Activated CD4-positive, alpha-beta T cell treated with anti-CD3 and anti-CD28 coated beads for 24 hours (primary cell): ENCODE measurements at regions not wholly inside any gene's neighbourhood (a gene's known extent, or its start where the extent isn't known, plus 50 kb on each side); places are given as distances from the start of the nearest gene placed in this dataset.

Experiments
- DNase-seq, 2 donors: peaks; one replicate each; pipeline ENCODE4 v3.0.0-alpha.2; 2020; ENCODE audit warnings: low read depth in 2 of 2

- DNase-seq = no peak
Measured at GRCh38 chr2:59986511-59986910, 566.9 kb downstream of the BCL11A start.

DNA sequence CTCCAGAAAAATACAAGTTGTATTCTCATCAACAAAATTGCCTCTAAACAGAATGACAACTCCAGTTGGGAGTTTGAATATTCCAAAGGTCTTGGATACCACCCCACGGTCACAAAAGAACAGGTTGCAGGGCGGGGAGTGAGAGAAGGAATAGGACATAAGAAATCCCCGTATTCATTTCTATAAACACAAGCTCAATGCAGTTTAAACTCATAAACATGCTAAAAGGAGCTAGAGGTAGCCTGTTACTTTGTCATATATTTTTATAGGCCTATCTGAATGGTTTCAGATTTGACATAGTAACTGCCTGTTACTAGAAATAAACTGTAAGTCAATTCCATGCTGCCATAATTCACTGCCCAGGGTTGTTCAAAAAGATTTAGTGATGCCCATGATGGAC is 567.5 kb downstream of the BCL11A start:
- no peak for DNase-seq

- no peak for DNase-seq
Measured at GRCh38 chr2:59974051-59974766, 579.2 kb downstream of the BCL11A start.

DNA sequence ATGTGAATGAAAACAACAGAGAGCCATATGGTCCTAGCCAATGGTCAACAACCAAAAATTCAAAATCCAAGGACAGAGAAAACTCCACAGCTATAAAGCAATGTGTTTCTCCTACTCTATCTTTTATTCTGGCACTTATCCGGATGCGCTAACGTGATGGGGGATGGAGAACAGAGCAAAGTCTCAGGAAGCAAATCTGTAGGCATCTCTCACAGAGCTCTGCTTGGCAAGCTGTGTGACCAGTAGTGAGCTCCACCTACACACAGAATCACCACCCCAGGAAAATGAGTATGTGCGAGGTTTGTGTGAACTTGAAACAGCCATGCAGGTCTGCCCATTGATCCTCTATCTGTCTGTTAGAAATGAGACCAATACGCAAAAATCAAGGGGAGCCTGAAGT is 584.3 kb downstream of the BCL11A start:
- DNase-seq = no peak

- DNase-seq = no peak
Measured at GRCh38 chr2:59968441-59968840, 585.0 kb downstream of the BCL11A start.

- no peak for DNase-seq
Measured at GRCh38 chr2:59967691-59968090, 585.8 kb downstream of the BCL11A start.

DNA sequence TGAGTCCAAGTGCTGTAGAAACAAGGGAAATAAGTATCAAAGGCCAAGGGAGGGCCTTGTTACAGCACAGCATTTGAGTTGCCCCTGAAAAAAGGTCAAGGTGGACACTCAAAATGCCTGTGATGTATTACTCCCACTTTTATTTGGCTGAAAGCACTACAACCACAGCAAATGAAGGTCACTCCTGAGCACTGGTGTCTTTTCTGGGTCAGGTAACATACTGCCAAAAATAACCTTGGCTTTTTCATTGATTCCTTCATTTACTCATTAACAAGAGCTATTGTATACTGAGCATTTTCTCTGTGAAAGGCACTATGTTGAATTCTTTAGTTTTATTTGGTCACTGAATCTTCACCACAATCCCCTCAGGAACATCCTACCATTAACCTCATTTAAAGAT is 590.3 kb downstream of the BCL11A start:
- DNase-seq = no peak

- DNase-seq = no peak
Measured at GRCh38 chr2:59961746-59962145, 591.7 kb downstream of the BCL11A start.

- DNase-seq = no peak
Measured at GRCh38 chr2:59959944-59960343, 593.5 kb downstream of the BCL11A start.

- DNase-seq = no peak
Measured at GRCh38 chr2:59957504-59957903, 596.0 kb downstream of the BCL11A start.

- no peak for DNase-seq
Measured at GRCh38 chr2:59956981-59957380, 596.5 kb downstream of the BCL11A start.

GRCh38 chr2:59947917-59948541 is 605.4 kb downstream of the BCL11A start:
- no peak for DNase-seq

DNA sequence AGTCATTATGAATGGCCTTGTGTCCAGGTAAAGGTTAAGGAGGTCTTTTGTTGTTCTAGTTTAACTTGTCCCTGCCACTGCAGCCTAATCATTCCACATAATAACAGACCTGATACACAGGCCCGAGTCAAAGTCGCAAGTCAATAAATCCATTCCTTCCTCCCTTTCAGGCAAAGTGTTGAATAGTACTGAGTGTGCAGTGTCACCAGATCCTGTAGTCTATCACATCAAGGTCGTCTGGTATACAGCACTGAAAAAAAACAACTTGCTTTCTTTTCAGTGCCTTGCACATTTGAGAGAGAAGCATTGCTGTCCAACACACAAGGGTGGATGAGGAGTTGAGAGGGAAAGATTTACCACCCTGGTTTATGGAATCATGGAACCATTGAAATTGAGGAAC is 606.2 kb downstream of the BCL11A start:
- no peak for DNase-seq

DNA sequence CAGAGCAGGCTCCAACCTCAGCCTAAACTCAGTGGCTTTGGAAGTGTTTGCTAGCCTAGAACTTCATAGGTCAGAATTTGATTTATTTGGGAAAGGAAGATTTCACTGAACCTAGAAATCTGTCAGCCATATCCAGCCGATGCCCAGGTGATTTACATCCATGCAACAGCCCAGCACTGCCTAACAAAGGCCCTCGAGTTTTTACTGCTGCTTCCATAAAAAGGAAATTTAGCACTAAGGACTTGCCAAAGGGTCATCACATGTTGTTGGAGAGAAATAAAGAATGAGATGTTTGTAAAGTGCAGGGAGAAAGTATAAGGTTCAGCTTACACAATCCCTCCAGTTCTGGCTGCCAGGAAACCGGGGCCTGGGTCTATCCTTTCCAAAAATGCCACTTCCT is 614.2 kb downstream of the BCL11A start:
- DNase-seq = no peak

GRCh38 chr2:59938181-59938580 is 615.3 kb downstream of the BCL11A start:
- DNase-seq = no peak

GRCh38 chr2:59936048-59936447 is 617.4 kb downstream of the BCL11A start:
- DNase-seq = no peak

GRCh38 chr2:59935005-59935404 is 618.4 kb downstream of the BCL11A start:
- DNase-seq = no peak

DNA sequence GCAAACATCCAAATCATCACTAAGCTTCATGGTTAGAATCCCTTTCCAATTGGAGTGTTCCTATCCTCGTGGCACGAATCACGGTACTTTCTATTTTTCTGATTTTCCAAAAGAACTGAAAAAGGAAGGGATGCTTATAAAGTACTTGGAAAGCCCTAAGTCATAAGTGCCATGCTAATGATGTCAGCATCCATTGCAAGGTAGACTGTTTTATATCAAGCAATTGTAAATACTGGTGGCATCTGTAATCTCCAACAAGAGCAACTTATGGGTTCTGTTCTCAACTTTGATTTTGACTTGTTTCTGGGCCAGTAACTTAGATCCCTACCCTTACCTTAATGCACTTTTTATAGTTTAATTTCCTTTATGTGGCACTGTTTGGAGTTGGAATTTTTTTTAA is 619.5 kb downstream of the BCL11A start:
- no peak for DNase-seq

DNA sequence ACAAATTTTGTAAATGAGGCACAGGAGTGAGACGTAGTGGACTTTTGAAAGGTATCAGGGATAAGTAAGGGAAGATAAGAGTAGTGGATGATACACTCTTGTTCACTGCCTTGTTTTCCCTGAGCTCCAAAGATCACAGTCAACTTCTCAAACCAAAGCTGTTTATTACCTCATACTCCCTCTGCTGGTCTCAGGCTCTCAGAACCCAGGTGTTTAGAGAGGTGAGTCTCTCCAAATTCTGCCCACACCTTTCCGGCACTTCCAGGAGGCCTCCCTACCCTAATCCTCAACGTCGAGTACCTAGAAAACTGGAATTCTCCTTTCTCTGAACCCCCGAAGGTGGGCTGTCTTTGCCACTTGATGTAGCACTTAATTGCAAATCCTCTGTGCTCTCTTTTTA is 621.1 kb downstream of the BCL11A start:
- DNase-seq = no peak

- DNase-seq = no peak
Measured at GRCh38 chr2:59930430-59930829, 623.0 kb downstream of the BCL11A start.

DNA sequence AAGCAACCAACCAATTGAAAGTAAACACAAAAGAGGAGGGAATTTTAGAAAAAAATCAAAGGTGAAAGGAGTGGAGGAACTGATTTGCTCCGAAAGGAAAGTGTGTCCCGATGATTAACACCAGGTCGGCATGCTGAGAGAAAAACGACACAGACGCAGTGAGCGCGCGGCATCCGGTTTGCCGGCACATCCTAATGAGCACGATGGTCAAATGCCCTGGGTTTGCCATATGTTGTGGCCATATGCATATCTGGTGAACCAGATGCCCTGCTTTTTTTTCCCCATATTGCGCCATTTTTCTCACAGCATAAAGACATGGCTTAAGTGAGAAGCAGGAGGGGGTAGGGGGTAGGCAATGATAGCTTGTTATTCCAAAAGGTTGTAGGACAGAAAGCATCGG is 626.7 kb downstream of the BCL11A start:
- DNase-seq = no peak

- DNase-seq = no peak
Measured at GRCh38 chr2:59925321-59925720, 628.1 kb downstream of the BCL11A start.

GRCh38 chr2:59924346-59924745 is 629.1 kb downstream of the BCL11A start:
- DNase-seq = no peak

DNA sequence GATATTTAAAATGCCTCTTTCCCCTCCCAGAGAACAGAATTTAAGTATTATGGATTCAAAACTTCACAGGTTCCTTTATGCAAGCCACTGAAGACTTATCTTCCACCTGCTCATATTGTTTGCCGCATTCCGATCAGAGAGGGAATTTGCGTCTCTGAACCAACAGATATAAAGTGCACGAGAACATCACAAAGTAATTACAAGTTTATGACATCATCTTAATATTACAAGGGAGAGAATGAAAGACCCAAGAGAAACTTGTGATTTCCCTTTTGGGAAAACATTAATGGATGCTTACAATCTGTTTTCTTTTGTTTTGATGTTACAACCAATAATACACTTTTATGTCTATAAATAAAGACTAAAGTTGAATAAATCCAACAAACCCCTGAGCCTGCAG is 631.0 kb downstream of the BCL11A start:
- no peak for DNase-seq
